ENCODE measurements at regions not wholly inside any gene's neighbourhood (a gene's known extent, or its start where the extent isn't known, plus 50 kb on each side); places are given as distances from the start of the nearest gene placed in this dataset.

GRCh38 chr10:8874972-8875371 lies 820.5 kb downstream of the GATA3 start:
- TF ChIP-seq EZH2 (IDR thresholded peaks at IDR 0.05; ENCODE audit: borderline replicate concordance), result no peak
- no peak for TF ChIP-seq CTCF (IDR thresholded peaks at IDR 0.05; ENCODE audit: poor library complexity)
- TF ChIP-seq EZH2phosphoT487 (IDR thresholded peaks at IDR 0.05; ENCODE audit: low read depth, severe bottlenecking, unreplicated experiment), result no peak
